Gastrocnemius medialis (tissue), 4 donors: ENCODE measurements at regions not wholly inside any gene's neighbourhood (a gene's known extent, or its start where the extent isn't known, plus 50 kb on each side); places are given as distances from the start of the nearest gene placed in this dataset.
"Not testable (repeated sequence)": the region's sequence is repeated elsewhere in the genome, so short reads cannot be mapped to it uniquely, and the experiment has no call there.

Source experiments
- CTCF ChIP-seq, 5 experiments: fragments of 450-650 bp in 3 of 5; fragments of 200-600 bp in 2 of 5; sonication (generic) in 2 of 5; IDR thresholded peaks in 4 of 5; conservative IDR thresholded peaks in 1 of 5; 1 replicate in 4 of 5; 2 replicates in 1 of 5; pipeline ENCODE4 v1.5.1; 2016 to 2019; ENCODE audit warnings: antibody characterized with exemption in 5 of 5, mild to moderate bottlenecking in 3 of 5, moderate library complexity in 3 of 5
- POLR2A ChIP-seq, 2 donors: fragments of 450-650 bp; IDR thresholded peaks; one replicate each; pipeline ENCODE4 v1.6.1; 2017; ENCODE audit warnings: antibody characterized with exemption in 2 of 2, mild to moderate bottlenecking in 2 of 2, moderate library complexity in 2 of 2

GRCh38 chr17:30708241-30709078, 116.0 kb downstream of the CRLF3 start:
- not testable (repeated sequence) for TF ChIP-seq POLR2A (IDR thresholded peaks at IDR 0.05)
- TF ChIP-seq CTCF (IDR thresholded peaks at IDR 0.05 in 4 of 5, conservative IDR thresholded peaks at IDR 0.05 in 1 of 5) = peak in 1 of 5 experiments; percentile 16
